Neural cell (in vitro differentiated cells): ENCODE measurements at regions not wholly inside any gene's neighbourhood (a gene's known extent, or its start where the extent isn't known, plus 50 kb on each side); places are given as distances from the start of the nearest gene placed in this dataset.

Source experiments
- EP300 ChIP-seq: fragments of 450-650 bp; conservative IDR thresholded peaks from 2 replicates; pipeline ENCODE4 v1.6.1; 2014; ENCODE audit warnings: antibody characterized with exemption, mild to moderate bottlenecking, moderate library complexity; ENCODE audit not compliant: poor library complexity, severe bottlenecking
- EZH2 ChIP-seq: fragments of 200-600, 300-800 bp; shearing (Covaris generic), sonication (generic); IDR thresholded peaks from 2 replicates; pipeline ENCODE4 v1.6.1; 2014; ENCODE audit warnings: antibody characterized with exemption, low read length, borderline replicate concordance, mild to moderate bottlenecking; ENCODE audit not compliant: insufficient read depth, poor library complexity, severe bottlenecking
- RAD21 ChIP-seq: fragments of 450-650 bp; conservative IDR thresholded peaks from 2 replicates; pipeline ENCODE4 v1.6.1; 2014; ENCODE audit warnings: antibody characterized with exemption, mild to moderate bottlenecking, moderate library complexity
- REST ChIP-seq: IDR thresholded peaks from 2 replicates; pipeline ENCODE4 v1.6.1; 2012; ENCODE audit warnings: borderline replicate concordance
- SMC3 ChIP-seq: fragments of 450-650 bp; conservative IDR thresholded peaks from 2 replicates; pipeline ENCODE4 v1.6.1; 2014; ENCODE audit warnings: antibody characterized with exemption, mild to moderate bottlenecking, moderate library complexity; ENCODE audit not compliant: poor library complexity
- TAF1 ChIP-seq: IDR thresholded peaks from 2 replicates; pipeline ENCODE4 v1.6.1; 2012; ENCODE audit warnings: low read depth
- TF ChIP-seq, protein P1 (sequence below): fragments of 450-650 bp; IDR thresholded peaks from 2 replicates; pipeline ENCODE4 v1.5.1; 2014; ENCODE audit warnings: antibody characterized with exemption, mild to moderate bottlenecking, moderate library complexity; ENCODE audit not compliant: poor library complexity, severe bottlenecking

DNA sequence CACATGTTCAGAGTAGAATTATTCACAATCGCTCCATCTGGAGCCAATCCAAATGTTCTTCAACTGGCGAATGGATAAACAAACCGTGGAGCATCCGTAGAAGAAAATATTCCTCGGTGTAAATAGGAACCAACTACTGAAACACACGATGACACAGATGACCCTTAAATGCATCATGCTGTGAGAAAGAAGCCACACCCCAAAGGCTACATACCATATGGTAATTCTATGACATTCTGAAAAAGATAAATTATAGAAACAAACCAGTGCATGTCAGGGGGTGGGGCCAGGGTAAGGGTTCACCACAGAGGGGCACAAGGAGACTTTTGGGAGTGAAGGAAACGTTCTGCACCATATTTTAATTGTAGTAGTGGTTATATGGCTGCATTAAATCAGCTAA is 312.2 kb upstream of the SMIM21 start:
- no peak for TF ChIP-seq SMC3
- TF ChIP-seq, protein P1, sequence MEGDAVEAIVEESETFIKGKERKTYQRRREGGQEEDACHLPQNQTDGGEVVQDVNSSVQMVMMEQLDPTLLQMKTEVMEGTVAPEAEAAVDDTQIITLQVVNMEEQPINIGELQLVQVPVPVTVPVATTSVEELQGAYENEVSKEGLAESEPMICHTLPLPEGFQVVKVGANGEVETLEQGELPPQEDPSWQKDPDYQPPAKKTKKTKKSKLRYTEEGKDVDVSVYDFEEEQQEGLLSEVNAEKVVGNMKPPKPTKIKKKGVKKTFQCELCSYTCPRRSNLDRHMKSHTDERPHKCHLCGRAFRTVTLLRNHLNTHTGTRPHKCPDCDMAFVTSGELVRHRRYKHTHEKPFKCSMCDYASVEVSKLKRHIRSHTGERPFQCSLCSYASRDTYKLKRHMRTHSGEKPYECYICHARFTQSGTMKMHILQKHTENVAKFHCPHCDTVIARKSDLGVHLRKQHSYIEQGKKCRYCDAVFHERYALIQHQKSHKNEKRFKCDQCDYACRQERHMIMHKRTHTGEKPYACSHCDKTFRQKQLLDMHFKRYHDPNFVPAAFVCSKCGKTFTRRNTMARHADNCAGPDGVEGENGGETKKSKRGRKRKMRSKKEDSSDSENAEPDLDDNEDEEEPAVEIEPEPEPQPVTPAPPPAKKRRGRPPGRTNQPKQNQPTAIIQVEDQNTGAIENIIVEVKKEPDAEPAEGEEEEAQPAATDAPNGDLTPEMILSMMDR, result no peak
- no peak for TF ChIP-seq TAF1
- TF ChIP-seq EP300, result no peak
- TF ChIP-seq RAD21, result no peak
- TF ChIP-seq EZH2, result no peak
- no peak for TF ChIP-seq REST
